CD4-positive, alpha-beta T cell treated with Interferon alpha-2 for 1 hour (primary cell): ENCODE measurements at regions not wholly inside any gene's neighbourhood (a gene's known extent, or its start where the extent isn't known, plus 50 kb on each side); places are given as distances from the start of the nearest gene placed in this dataset.
"Not testable (repeated sequence)": the region's sequence is repeated elsewhere in the genome, so short reads cannot be mapped to it uniquely, and the experiment has no call there.

ENCODE experiments used
- DNase-seq, 2 donors: peaks; one replicate each; pipeline ENCODE4 v3.0.0-alpha.2; 2020 to 2022

- DNase-seq = no peak
These were observed 115.7 kb upstream of the CACNA2D1 start for GRCh38 chr7:82559193-82559805.

DNA sequence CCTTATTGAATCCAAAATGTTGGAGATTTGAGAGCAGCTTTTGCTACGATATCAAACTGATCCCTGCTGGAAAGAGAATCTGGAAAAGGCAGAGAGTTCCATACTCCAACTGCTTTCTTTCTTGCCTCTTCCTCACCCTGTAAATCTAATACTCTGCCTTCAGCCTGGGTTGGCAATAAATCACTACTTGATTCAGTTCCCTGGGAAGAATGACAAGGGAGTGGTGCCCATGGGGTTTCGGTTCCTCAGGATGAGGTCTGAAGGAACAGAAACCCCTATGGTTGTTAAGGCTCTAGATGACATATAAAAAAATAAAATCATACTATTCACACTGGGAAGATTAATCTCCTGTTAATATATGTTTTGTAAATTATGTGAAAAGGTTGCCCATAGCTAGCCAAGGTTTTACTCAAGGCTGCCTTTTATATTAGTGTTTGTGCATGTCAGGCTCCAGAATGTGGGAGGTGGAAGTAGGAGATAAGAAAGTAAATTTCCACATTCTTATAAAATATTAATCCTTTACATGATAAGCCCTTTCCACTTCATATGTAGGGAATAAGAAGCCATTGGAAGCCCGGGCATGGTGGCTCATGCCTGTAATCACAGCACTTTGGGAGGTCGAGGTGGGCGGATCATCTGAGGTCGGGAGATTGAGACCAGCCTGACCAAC lies 106.2 kb upstream of the CACNA2D1 start:
- peak in 1 of 2 donors; percentile 1 for DNase-seq

GRCh38 chr7:82548141-82548688 lies 104.6 kb upstream of the CACNA2D1 start:
- DNase-seq = no peak

GRCh38 chr7:82542665-82543064 lies 99.1 kb upstream of the CACNA2D1 start:
- DNase-seq = no peak

- DNase-seq = no peak
These were observed 96.4 kb upstream of the CACNA2D1 start for GRCh38 chr7:82539969-82540368.

DNA sequence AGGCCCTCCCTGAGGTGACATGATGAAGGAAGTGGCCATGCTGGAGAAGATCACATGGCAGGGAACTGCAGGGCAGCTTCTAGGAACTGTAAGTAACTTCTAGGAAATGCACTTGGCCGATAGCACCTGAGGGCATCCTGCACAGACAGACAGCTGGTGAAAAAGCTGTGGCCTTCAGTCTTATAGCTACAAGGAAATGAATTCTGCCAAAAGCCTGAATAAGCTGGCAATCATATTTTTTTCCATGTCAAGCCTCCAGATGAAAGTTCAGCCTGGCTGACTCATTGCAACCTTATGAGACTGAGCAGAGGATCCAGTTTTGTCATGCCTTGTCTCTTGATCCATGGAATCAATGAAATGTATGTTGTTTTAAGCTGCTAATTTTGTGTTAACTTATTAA lies 91.1 kb upstream of the CACNA2D1 start:
- no peak for DNase-seq

DNA sequence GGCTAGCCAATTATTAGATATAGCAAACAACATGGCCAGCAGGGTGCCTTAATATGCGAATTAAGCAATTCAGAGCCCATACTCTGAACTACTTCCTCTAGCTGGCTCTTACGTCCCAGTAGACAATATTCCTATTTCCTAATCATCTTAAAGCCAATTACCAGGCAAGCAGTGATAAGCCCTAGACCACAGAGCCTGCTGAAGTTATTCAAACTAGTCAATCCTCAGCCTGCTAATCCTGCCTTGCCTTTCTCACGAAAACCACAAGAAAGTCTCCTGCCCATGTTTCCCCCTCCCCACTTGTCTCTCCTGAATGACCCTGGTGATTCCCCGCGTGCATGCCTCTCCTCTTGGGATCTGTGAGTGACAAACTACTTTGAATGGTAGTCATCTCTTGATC lies 86.8 kb upstream of the CACNA2D1 start:
- DNase-seq = no peak

DNA sequence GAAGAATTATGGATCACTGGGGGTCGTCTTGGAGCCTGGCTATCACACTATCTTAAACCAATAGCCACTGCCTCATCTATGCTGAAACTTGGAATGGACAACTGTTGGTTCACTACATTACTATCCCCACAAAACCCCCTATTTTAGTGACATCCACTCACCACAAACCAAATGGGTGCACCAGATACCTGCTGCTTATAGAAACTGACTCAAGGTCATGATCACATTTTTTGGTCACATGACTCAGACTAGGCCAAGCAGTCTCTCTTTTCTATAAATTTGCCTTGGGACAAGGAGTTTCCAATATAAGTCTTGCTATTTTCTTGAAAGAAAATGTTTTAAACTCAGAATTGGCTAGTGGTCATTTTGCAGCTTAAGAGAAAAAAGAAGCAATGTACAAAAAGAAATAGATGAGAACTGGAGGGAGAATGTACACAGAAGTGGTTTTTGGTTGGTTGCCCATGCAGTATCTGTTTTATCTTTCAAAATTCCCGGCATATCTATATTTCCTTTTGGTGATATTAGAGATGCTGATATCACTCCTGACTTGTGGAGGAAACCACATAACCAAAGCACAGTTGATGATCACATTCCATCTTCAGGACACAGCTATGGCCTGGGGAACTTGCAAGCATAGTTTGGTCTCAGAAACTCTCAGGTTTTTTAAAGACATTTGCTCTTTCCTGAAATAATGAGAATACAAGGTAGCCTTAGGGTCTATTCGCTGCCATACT lies 85.2 kb upstream of the CACNA2D1 start:
- no peak for DNase-seq

- DNase-seq = no peak
These were observed 84.3 kb upstream of the CACNA2D1 start for GRCh38 chr7:82527851-82528250.

DNA sequence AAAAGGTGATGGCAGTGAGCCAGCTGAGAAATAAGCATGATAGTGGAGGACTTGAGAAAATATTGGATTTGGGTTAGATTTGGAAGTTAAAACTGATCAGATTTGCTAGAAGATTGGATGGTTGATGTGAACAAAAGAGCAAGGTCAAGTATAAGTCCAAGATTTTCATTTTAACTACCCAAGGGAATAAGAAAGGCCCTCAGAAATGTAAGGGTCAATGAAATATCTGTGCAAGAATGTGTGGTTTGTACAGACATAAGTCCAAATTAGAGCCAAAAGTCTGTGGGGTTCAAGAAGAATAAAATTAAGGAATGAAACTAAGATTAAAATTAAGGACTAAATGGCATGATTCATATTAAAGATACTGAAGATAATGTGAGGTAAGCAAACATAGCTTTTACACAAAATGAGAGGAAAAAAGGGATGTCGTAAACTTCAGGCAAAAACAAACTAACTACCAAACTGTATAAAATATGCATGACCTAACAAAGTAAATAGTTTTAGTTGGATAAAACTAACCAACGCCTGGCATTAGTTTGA lies 78.4 kb upstream of the CACNA2D1 start:
- DNase-seq = no peak

- no peak for DNase-seq
These were observed 73.5 kb upstream of the CACNA2D1 start for GRCh38 chr7:82517050-82517449.

- no peak for DNase-seq
These were observed 68.0 kb upstream of the CACNA2D1 start for GRCh38 chr7:82511542-82511941.

DNA sequence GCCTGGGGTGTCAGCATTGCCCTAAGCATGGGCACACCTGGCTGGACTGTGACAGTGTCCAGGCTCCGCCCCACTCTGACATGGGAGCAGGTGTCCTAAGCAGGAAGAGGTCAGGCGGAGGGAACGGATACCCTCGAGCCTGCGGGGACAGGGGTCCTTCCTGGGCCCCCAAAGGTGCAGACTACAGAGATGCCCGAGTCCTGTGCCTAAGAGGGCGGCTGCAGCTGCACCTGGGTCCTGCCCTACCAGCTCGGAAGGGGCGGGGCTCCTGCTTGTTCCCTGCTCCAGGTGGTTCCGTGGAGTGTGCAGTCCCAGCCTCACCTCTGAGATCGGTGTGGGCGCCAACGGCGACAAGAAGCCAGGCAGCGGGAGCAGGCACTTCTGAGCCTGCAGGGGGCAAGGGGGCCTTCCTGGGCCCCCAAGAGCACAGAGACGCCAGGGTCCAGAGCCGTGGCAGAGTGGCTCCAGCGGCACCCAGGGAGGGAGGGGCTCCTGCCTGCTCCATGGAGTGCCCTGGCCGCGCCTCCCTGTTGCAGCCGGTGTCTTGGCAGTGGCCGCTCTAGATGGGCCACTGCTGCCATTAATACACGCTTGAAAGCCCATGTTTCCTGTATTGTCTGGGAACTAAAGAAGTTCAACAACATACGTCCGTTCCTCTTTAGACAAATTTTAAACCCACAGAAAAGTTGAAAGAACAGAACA lies 64.5 kb upstream of the CACNA2D1 start:
- no peak for DNase-seq

GRCh38 chr7:82507365-82507975 lies 63.9 kb upstream of the CACNA2D1 start:
- no peak for DNase-seq

DNA sequence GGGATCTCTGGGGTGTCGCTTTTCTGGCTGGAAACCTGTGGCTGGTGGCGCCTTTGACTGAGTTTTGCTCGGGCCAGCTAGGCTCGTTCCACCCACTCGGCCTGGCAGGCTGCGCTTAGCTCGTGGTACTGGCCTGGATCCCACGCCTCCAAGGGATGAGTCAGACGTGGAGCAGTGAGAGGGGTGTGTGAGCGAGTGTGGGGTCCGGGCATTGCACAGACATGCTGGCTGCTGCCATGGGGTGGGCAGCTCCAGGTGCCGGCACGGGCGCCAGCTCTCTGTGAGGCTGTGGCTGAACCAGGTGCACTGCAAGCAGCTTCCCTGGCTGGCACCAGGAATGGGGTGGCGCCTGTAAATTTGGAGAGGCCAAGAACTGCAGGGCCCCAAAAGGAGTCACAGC lies 63.1 kb upstream of the CACNA2D1 start:
- no peak for DNase-seq

DNA sequence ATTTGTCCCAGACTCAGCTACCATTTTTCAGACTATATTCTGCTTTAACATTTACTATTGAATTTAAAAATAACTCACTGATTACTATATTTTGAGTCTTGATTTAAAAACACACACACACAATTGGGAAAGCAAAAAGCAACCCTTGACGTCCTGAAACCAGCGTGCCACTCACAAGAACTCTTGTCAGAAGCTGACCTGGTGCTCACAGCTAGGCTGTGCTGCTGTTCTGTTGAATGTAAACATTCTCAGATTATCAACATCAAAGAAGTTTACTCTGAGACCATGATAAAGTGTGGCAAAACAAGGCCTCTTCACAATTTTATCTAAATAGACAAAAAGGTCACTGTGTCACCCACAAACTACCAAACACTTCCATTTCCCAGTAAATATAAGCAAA lies 62.6 kb upstream of the CACNA2D1 start:
- DNase-seq = no peak

- no peak for DNase-seq
These were observed 57.8 kb upstream of the CACNA2D1 start for GRCh38 chr7:82501346-82501745.

- not testable (repeated sequence) for DNase-seq
These were observed 56.0 kb upstream of the CACNA2D1 start for GRCh38 chr7:82499546-82499945.

DNA sequence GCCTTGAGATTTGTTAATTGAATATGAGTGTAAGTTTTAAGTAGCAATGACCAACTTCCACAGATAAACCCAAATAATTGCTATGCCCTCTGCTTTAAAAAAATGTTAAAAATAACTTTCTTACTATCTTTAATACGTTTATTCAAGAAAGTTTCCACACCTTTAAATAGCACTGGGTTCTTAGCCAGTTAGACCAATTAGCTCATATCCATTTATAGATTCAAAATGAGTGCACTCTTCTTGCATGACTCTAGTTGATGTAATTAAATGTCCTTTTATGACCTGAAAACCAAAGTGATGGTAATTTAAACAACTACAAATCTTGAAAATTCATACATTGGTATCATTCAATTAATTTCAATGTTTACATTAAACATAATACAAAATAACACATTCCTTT lies 50.8 kb upstream of the CACNA2D1 start:
- no peak for DNase-seq
